ENCODE measurements at regions not wholly inside any gene's neighbourhood (a gene's known extent, or its start where the extent isn't known, plus 50 kb on each side); places are given as distances from the start of the nearest gene placed in this dataset.

DNA sequence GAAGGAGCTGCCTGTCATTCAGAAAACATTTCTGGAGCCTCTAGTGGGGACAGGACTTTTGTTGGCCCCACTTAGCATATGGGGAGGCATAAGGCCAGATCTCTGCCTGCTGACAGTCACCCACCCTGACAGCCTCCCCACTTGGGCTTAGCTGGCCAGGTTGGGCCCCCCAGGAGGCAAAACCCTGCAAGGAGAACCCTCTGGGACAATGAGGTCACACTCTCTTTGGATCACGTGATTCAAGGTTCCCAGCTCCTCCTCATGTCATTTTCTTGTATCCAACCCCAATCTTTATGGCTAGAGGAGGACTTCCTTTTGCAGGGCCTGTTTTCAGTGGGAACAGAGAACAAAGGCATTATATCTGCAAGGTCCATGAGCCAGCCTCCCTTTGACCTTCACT is 60.0 kb downstream of the NAV1 start:
- Histone ChIP-seq H3K36me3 (ENCODE audit: control insufficient read depth, insufficient read depth, low read length) (no peaks in the 10 kb centered on the region), H3K4me3 (ENCODE audit: low read depth, low read length) (no peak overlapping the region), H3K27me3 (ENCODE audit: control insufficient read depth, insufficient read depth, low read length) (no peaks in the 10 kb centered on the region)
- FAIRE-seq (no peak), DNase-seq (ENCODE audit: low read depth) (no peak)
- TF ChIP-seq, protein P1, sequence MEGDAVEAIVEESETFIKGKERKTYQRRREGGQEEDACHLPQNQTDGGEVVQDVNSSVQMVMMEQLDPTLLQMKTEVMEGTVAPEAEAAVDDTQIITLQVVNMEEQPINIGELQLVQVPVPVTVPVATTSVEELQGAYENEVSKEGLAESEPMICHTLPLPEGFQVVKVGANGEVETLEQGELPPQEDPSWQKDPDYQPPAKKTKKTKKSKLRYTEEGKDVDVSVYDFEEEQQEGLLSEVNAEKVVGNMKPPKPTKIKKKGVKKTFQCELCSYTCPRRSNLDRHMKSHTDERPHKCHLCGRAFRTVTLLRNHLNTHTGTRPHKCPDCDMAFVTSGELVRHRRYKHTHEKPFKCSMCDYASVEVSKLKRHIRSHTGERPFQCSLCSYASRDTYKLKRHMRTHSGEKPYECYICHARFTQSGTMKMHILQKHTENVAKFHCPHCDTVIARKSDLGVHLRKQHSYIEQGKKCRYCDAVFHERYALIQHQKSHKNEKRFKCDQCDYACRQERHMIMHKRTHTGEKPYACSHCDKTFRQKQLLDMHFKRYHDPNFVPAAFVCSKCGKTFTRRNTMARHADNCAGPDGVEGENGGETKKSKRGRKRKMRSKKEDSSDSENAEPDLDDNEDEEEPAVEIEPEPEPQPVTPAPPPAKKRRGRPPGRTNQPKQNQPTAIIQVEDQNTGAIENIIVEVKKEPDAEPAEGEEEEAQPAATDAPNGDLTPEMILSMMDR (IDR thresholded peaks at IDR 0.05; ENCODE audit: insufficient read depth, low read length, severe bottlenecking): no peak

DNA sequence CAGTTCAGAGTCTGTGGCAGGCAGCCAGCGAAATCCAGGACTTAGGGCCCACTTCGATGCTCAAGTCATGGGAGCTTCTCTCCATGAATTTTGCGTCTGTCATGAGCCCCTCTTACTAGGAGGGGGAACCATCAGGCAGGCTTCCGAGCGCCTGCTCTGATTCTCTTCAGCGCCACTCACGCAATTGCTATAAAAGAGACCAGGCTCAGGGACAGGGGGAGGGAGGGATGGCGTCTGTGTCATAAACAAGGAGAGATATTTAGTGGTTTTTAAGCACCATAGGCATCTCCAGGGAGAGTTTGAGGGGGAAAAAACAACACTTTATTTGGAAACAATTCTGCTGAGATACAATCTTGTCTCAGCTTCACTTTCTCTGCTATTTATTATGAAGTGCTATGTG is 60.6 kb downstream of the NAV1 start:
- no peak for DNase-seq (ENCODE audit: low read depth)
- FAIRE-seq: no peak
- TF ChIP-seq, protein P1 (IDR thresholded peaks at IDR 0.05; ENCODE audit: insufficient read depth, low read length, severe bottlenecking): no peak

DNA sequence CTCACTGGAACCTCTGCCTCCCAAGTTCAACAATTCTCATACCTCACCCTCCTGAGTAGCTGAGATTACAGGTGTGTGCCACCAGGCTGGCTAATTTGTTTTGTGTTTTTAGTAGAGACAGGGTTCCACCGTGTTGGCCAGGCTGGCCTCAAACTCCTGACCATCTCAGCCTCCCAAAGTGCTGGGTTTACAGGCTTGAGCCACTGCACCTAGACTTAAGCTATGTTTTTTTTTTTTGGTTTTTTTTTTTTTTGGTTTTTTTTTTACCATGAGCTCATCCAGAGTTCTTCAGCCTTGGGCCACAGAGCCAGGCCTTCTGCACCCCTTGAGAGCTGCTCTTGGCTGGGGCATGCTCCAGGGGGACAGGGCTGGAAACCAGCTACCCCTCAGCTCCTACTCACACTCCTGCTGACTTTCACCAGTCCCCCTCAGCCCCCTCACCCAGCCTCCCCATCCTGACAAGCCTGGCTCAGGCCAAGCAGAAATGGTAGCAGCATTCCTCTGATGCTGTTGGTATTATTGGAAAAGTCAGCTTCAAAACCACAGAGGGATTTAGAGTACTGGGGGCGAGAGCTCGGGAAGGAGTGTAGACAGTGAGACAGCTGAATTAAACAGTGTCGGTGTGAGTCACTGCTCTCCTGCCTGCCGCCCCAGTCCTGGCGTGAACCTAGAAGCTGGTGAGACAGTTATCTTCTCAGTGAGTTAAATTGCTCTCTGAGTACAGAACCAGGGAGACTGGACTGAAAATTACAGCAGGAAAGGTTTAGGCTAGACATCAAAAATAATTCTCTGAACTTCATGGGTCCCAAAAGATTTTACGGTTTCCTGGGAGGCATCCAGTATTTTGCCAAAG is 63.7 kb downstream of the NAV1 start:
- Histone ChIP-seq H3K36me3 (ENCODE audit: control insufficient read depth, insufficient read depth, low read length) (no peaks in the 10 kb centered on the region), H3K4me3 (ENCODE audit: low read depth, low read length) (no peak overlapping the region), H3K27me3 (ENCODE audit: control insufficient read depth, insufficient read depth, low read length) (no peaks in the 10 kb centered on the region)
- no peak for FAIRE-seq
- DNase-seq (ENCODE audit: low read depth): peak; percentile 71
- TF ChIP-seq, protein P1 (IDR thresholded peaks at IDR 0.05; ENCODE audit: insufficient read depth, low read length, severe bottlenecking): no peak

More for the DNA sequence above, 60.6 kb downstream of the NAV1 start:
- no peaks in the 10 kb centered on the region for H3K36me3 ChIP-seq (ENCODE audit: control insufficient read depth, insufficient read depth, low read length)
- H3K4me3 ChIP-seq (ENCODE audit: low read depth, low read length): no peak overlapping the region
- H3K27me3 ChIP-seq (ENCODE audit: control insufficient read depth, insufficient read depth, low read length): no peaks in the 10 kb centered on the region

DNA sequence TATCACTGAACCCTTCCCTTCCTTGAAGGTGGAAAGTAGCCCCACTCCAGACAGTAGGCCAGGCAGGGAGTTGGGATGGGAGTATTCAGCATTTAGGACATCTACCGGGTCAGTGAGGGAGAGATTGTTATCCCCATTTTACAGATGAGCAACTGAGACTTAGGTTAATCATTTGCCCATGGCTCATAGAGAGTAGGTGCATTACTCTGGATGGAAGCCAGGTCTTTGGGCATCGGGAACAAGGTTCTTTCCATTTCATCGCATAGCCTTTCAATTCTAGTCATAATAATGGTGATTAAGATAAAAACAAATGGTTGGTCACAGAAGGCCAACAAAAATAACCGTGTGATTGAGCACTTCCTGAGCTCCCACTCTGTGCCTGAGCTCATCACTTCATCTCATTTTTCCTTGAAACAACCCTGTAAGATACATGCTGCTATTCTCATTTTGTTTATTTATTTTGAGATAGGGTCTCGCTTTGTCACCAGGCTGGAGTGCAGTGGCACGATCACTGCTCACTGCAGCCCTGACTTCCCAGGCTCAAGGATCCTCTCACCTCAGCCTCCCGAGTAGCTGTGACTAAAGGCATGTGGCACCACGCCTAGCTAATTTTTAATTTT is 64.8 kb downstream of the NAV1 start:
- FAIRE-seq: no peak
- no peaks in the 10 kb centered on the region for H3K36me3 ChIP-seq (ENCODE audit: control insufficient read depth, insufficient read depth, low read length)
- no peak overlapping the region for H3K4me3 ChIP-seq (ENCODE audit: low read depth, low read length)
- no peak for DNase-seq (ENCODE audit: low read depth)
- no peaks in the 10 kb centered on the region for H3K27me3 ChIP-seq (ENCODE audit: control insufficient read depth, insufficient read depth, low read length)
- TF ChIP-seq, protein P1 (IDR thresholded peaks at IDR 0.05; ENCODE audit: insufficient read depth, low read length, severe bottlenecking): no peak

DNA sequence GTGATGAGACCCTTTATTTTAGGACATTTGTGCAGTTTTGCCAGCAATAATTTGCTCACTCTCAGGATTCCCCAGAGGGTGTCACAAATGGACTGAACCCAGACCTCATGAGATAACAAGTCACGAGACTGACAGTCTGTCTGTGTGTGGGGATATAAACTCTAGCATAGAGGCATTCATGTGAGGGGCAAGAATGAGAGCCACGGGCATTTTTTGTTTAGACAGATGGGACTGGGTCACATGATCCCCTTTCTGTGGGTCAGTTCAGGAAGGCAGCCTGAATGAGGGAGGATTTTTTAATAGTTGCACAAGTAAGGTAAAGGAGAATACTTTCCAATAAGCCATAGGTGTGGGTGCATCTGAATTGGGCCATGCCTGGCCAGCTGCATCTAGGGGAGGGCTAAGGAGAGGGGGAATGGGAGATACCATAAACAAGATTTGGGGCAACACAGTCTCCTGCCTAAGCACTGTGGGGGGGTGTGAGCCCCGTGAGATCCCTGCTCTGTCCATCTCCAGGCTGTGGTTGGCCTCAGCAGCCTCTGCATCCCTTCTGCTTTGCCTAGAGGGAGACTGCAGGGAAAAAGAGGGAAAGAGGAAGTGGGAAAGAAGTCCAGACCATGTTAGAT is 66.6 kb downstream of the NAV1 start:
- H3K27me3 ChIP-seq (ENCODE audit: control insufficient read depth, insufficient read depth, low read length): peaks cover 1% of the 10 kb centered on the region
- DNase-seq (ENCODE audit: low read depth) (no peak), FAIRE-seq (no peak)
- H3K4me3 ChIP-seq (ENCODE audit: low read depth, low read length): no peak overlapping the region
- no peaks in the 10 kb centered on the region for H3K36me3 ChIP-seq (ENCODE audit: control insufficient read depth, insufficient read depth, low read length)
- TF ChIP-seq, protein P1 (IDR thresholded peaks at IDR 0.05; ENCODE audit: insufficient read depth, low read length, severe bottlenecking): no peak
